OCI-LY7 (cell line): ENCODE measurements at regions not wholly inside any gene's neighbourhood (a gene's known extent, or its start where the extent isn't known, plus 50 kb on each side); places are given as distances from the start of the nearest gene placed in this dataset.

Source experiments
- BruUV-seq: library from RNA; stranded (reverse); fragments of 400-500 nt; replicated peaks from 2 replicates; lab custom pipeline; 2021; lab: Mats Ljungman, UMichigan
- CTCF ChIA-PET: fragments of 300-600 bp; sonication (Branson Sonifier 250); formaldehyde crosslinking; loops from one replicate; lab custom pipeline; 2022; ENCODE audit warnings: antibody characterized with exemption; ENCODE audit not compliant: unreplicated experiment; lab: Charles Lee
- POLR2A ChIA-PET: fragments of 300-600 bp; sonication (Branson Sonifier 250); formaldehyde crosslinking; loops from one replicate; lab custom pipeline; 2022; ENCODE audit warnings: antibody characterized with exemption; lab: Charles Lee
- DNase-seq: peaks from one replicate; pipeline ENCODE4 v3.0.0-alpha.2; 2015; ENCODE audit warnings: low spot score
- H2AFZ ChIP-seq: fragments of 200-600 bp; sonication (generic), shearing (Covaris generic); 2 replicates; pipeline ENCODE4 v1.6.1; 2014; ENCODE audit warnings: mild to moderate bottlenecking, antibody characterized with exemption, low read length, moderate library complexity
- H3K27ac ChIP-seq: fragments of 200-600 bp; sonication (generic); 2 replicates; pipeline ENCODE4 v1.5.1; 2014; ENCODE audit warnings: mixed run types, low read depth, mild to moderate bottlenecking, moderate library complexity, low read length, inconsistent platforms; ENCODE audit not compliant: poor library complexity, severe bottlenecking
- H3K36me3 ChIP-seq: fragments of 200-600 bp; sonication (generic); 2 replicates; pipeline ENCODE4 v1.6.1; 2014; ENCODE audit warnings: mild to moderate bottlenecking, antibody characterized with exemption, low read length, moderate library complexity, mixed read lengths; ENCODE audit not compliant: insufficient read depth
- H3K4me1 ChIP-seq: fragments of 200-600 bp; sonication (generic); 2 replicates; pipeline ENCODE4 v1.5.1; 2014; ENCODE audit warnings: mild to moderate bottlenecking, low read length; ENCODE audit not compliant: insufficient read depth, poor library complexity, severe bottlenecking
- H3K4me2 ChIP-seq: fragments of 200-600 bp; sonication (generic); 2 replicates; pipeline ENCODE4 v1.6.1; 2014; ENCODE audit warnings: mild to moderate bottlenecking, low read length
- H3K4me3 ChIP-seq: fragments of 200-600 bp; sonication (generic); 2 replicates; pipeline ENCODE4 v1.5.1; 2014; ENCODE audit warnings: mild to moderate bottlenecking, low read depth, low read length; ENCODE audit not compliant: poor library complexity, severe bottlenecking
- H3K79me2 ChIP-seq: fragments of 200-600 bp; sonication (generic); 2 replicates; pipeline ENCODE4 v1.6.1; 2016; ENCODE audit warnings: low read depth, mild to moderate bottlenecking, low read length, moderate library complexity, mixed read lengths; ENCODE audit not compliant: insufficient read depth
- H3K9me2 ChIP-seq: fragments of 200-600 bp; sonication (generic); 2 replicates; pipeline ENCODE4 v1.6.1; 2016; ENCODE audit warnings: mild to moderate bottlenecking, low read length, mixed read lengths; ENCODE audit not compliant: insufficient read depth
- H3K9me3 ChIP-seq: fragments of 200-600 bp; sonication (generic); 2 replicates; pipeline ENCODE4 v1.6.1; 2014; ENCODE audit warnings: mild to moderate bottlenecking, mixed run types, low read length, mixed read lengths
- H4K20me1 ChIP-seq: fragments of 200-600 bp; sonication (generic); 2 replicates; pipeline ENCODE4 v1.6.1; 2014; ENCODE audit warnings: mild to moderate bottlenecking, antibody characterized with exemption, low read length, moderate library complexity, mixed read lengths; ENCODE audit not compliant: insufficient read depth
- CTCF ChIP-seq: fragments of 200-600 bp; sonication (generic); conservative IDR thresholded peaks from 2 replicates; pipeline ENCODE4 v1.5.1; 2014; ENCODE audit warnings: mild to moderate bottlenecking, antibody characterized with exemption, low read length, moderate library complexity, mixed read lengths
- EZH2phosphoT487 ChIP-seq: fragments of 200-600 bp; sonication (generic); IDR thresholded peaks from 2 replicates; pipeline ENCODE4 v1.6.1; 2018; ENCODE audit warnings: low read depth, borderline replicate concordance, mild to moderate bottlenecking, mixed run types, antibody characterized with exemption, low read length, moderate library complexity, mixed read lengths
- intact Hi-C: fragments of 100-400 bp; cut with micrococcal nuclease; formaldehyde crosslinking; loops from one replicate; pipeline ENCODE4 v1.10.0; 2022; ENCODE audit not compliant: unreplicated experiment

- TF ChIP-seq CTCF: no peak
- no peak for TF ChIP-seq EZH2phosphoT487
- no peak overlapping the region for H2AFZ ChIP-seq
- no peaks in the 10 kb centered on the region for H3K79me2 ChIP-seq
- H3K9me3 ChIP-seq: no peaks in the 10 kb centered on the region
- H3K9me2 ChIP-seq: no peaks in the 10 kb centered on the region
- H3K4me3 ChIP-seq: no peak overlapping the region
- H3K27ac ChIP-seq: no peak overlapping the region
- no peak overlapping the region for H3K4me2 ChIP-seq
- H3K36me3 ChIP-seq: no peaks in the 10 kb centered on the region
- H3K4me1 ChIP-seq: no peaks in the 10 kb centered on the region
- no peak for DNase-seq
- ChIA-PET CTCF (no interaction called here), POLR2A (no interaction called here)
- no TSS peak for BruUV-seq
- intact Hi-C loops: no loop called here
- H4K20me1 ChIP-seq: no peaks in the 10 kb centered on the region
These were observed 434.6 kb upstream of the DSEL start for GRCh38 chr18:67951137-67951536.

GRCh38 chr18:67938660-67939059 is 422.1 kb upstream of the DSEL start:
- Histone ChIP-seq H3K79me2 (no peaks in the 10 kb centered on the region), H3K9me2 (no peaks in the 10 kb centered on the region), H3K4me3 (no peak overlapping the region), H3K27ac (no peak overlapping the region), H4K20me1 (no peaks in the 10 kb centered on the region), H3K4me1 (no peaks in the 10 kb centered on the region), H3K4me2 (no peak overlapping the region), H3K36me3 (no peaks in the 10 kb centered on the region), H2AFZ (no peak overlapping the region), H3K9me3 (no peaks in the 10 kb centered on the region)
- intact Hi-C loops: no loop called here
- no TSS peak for BruUV-seq
- DNase-seq: no peak
- no peak for TF ChIP-seq EZH2phosphoT487
- TF ChIP-seq CTCF: no peak
- POLR2A ChIA-PET: interaction anchor here (0.8 kb wide), 1 partner anchor 19 kb away, joined by 3 read pairs; no protein-coding TSS in a partner anchor
- CTCF ChIA-PET: no interaction called here

- no peaks in the 10 kb centered on the region for H3K36me3 ChIP-seq
- H3K4me2 ChIP-seq: no peak overlapping the region
- H4K20me1 ChIP-seq: no peaks in the 10 kb centered on the region
- TF ChIP-seq CTCF (no peak), EZH2phosphoT487 (no peak)
- intact Hi-C loops: no loop called here
- H3K27ac ChIP-seq: no peak overlapping the region
- H3K9me3 ChIP-seq: no peaks in the 10 kb centered on the region
- H2AFZ ChIP-seq: no peak overlapping the region
- no peaks in the 10 kb centered on the region for H3K79me2 ChIP-seq
- ChIA-PET POLR2A (no interaction called here), CTCF (no interaction called here)
- DNase-seq: no peak
- H3K9me2 ChIP-seq: no peaks in the 10 kb centered on the region
- BruUV-seq: no TSS peak
- H3K4me3 ChIP-seq: no peak overlapping the region
- H3K4me1 ChIP-seq: no peaks in the 10 kb centered on the region
These were observed 419.1 kb upstream of the DSEL start for GRCh38 chr18:67935638-67936037.
